ENCODE measurements at regions not wholly inside any gene's neighbourhood (a gene's known extent, or its start where the extent isn't known, plus 50 kb on each side); places are given as distances from the start of the nearest gene placed in this dataset.

- Histone ChIP-seq H3K4me1 (ENCODE audit: control insufficient read depth, insufficient read depth, low read length) (no peaks in the 10 kb centered on the region), H4K5ac (ENCODE audit: low read depth, low read length) (no peak overlapping the region), H3K23ac (ENCODE audit: low read depth, low read length) (no peak overlapping the region), H2BK15ac (ENCODE audit: low read depth, low read length) (no peak overlapping the region), H3K36me3 (ENCODE audit: control insufficient read depth, insufficient read depth, low read length) (no peaks in the 10 kb centered on the region), H4K91ac (ENCODE audit: insufficient read depth, low read depth, low read length) (no peak overlapping the region), H3K4ac (ENCODE audit: low read depth, low read length) (no peak overlapping the region), H2BK20ac (ENCODE audit: low read depth, low read length) (no peak overlapping the region), H3K9me1 (ENCODE audit: insufficient read depth, low read length) (no peaks in the 10 kb centered on the region), H3K4me3 (ENCODE audit: insufficient read depth, low read depth, low read length) (no peak overlapping the region), H4K20me1 (ENCODE audit: insufficient read depth, low read length) (no peaks in the 10 kb centered on the region), H2AK9ac (replicated peaks; ENCODE audit: low read depth, low read length, poor library complexity) (no peak overlapping the region), H3K9me3 (ENCODE audit: control insufficient read depth, insufficient read depth, low read length) (no peaks in the 10 kb centered on the region), H3K27ac (ENCODE audit: insufficient read depth, low read length) (no peak overlapping the region), H2AFZ (replicated peaks; ENCODE audit: low read length, poor library complexity) (no peak overlapping the region), H2BK5ac (ENCODE audit: low read depth, low read length, poor library complexity, severe bottlenecking) (no peak overlapping the region), H3K4me2 (ENCODE audit: low read depth, low read length) (no peak overlapping the region), H2AK5ac (ENCODE audit: low read depth, low read length) (no peak overlapping the region), H3K9ac (ENCODE audit: low read depth, low read length) (no peak overlapping the region), H3K79me1 (ENCODE audit: low read depth in 1 of 2, low read length in 2 of 2) (no peaks in the 10 kb centered on the region), H3K14ac (replicated peaks; ENCODE audit: low read depth, low read length) (no peak overlapping the region), H4K8ac (ENCODE audit: low read depth in 2 of 2, low read length in 2 of 2) (no peak overlapping the region), H2BK120ac (ENCODE audit: low read depth, low read length) (no peak overlapping the region), H3K27me3 (ENCODE audit: control insufficient read depth, insufficient read depth, low read length) (no peaks in the 10 kb centered on the region; the same call in 1 of the 2 replicates), H3K18ac (ENCODE audit: low read depth, low read length) (no peak overlapping the region), H3K56ac (ENCODE audit: extremely low read depth, insufficient read depth, low read length) (no peak overlapping the region)
- no peak for DNase-seq
- no TSS peak for BruUV-seq (replicated peaks)
- TF ChIP-seq FOS (IDR thresholded peaks at IDR 0.05; ENCODE audit: low read depth, low read length) = no peak
- no peak for TF ChIP-seq ELK1 (IDR thresholded peaks at IDR 0.05; ENCODE audit: borderline replicate concordance, low read depth, low read length)
- TF ChIP-seq POLR2A (IDR thresholded peaks at IDR 0.05; ENCODE audit: low read depth, low read length) = no peak
- no peak for TF ChIP-seq RAD21 (IDR thresholded peaks at IDR 0.05; ENCODE audit: low read length)
- TF ChIP-seq USF2 (IDR thresholded peaks at IDR 0.05; ENCODE audit: low read depth, low read length) = no peak
- no peak for TF ChIP-seq MAFK (IDR thresholded peaks at IDR 0.05; ENCODE audit: low read depth, low read length)
- no peak for TF ChIP-seq RFX5 (IDR thresholded peaks at IDR 0.05; ENCODE audit: low read depth, low read length)
- no peak for TF ChIP-seq MXI1 (IDR thresholded peaks at IDR 0.05; ENCODE audit: borderline replicate concordance, low read depth, low read length)
- no peak for TF ChIP-seq BHLHE40 (IDR thresholded peaks at IDR 0.05; ENCODE audit: low read depth, low read length)
- TF ChIP-seq MAZ (IDR thresholded peaks at IDR 0.05; ENCODE audit: borderline replicate concordance, low read depth, low read length) = no peak
- TF ChIP-seq SMC3 (IDR thresholded peaks at IDR 0.05; ENCODE audit: low read depth, low read length) = no peak
- TF ChIP-seq NFE2L2 (IDR thresholded peaks at IDR 0.05; ENCODE audit: low read depth, low read length) = no peak
- no peak for TF ChIP-seq RCOR1 (IDR thresholded peaks at IDR 0.05; ENCODE audit: insufficient replicate concordance, low read length)
- WGBS, 2 experiments (ENCODE audit: extremely low coverage in 2 of 2, insufficient read length in 1 of 2) = no CpG with 5 or more reads among the region's 5 CpGs
- ChIA-PET CTCF (no interaction called here), POLR2A (ENCODE audit: unreplicated experiment) (interaction anchor here (0.6 kb wide), 1 partner anchor 17 kb away, joined by 3 read pairs; no protein-coding TSS in a partner anchor)
- no peak for ATAC-seq (ENCODE audit: low read depth)
- in situ Hi-C loops (cut with MboI; ENCODE audit: low sequenced_read_pairs) (no loop called here), intact Hi-C loops (cut with micrococcal nuclease) (no loop called here), dilution Hi-C loops (cut with HindIII; ENCODE audit: low sequenced_read_pairs, unreplicated experiment) (no loop called here)
Observed at GRCh38 chr4:79603681-79604080, 195.7 kb upstream of the GK2 start.

Data from IMR-90 (cell line).